GM12872 (cell line): ENCODE measurements at regions not wholly inside any gene's neighbourhood (a gene's known extent, or its start where the extent isn't known, plus 50 kb on each side); places are given as distances from the start of the nearest gene placed in this dataset.

Experiments
- CTCF ChIP-seq: IDR thresholded peaks from 3 replicates; pipeline ENCODE4 v1.5.1; 2011; ENCODE audit warnings: low read depth, mild to moderate bottlenecking, low read length, moderate library complexity; ENCODE audit not compliant: insufficient read depth

GRCh38 chr1:37130221-37130948, 96.1 kb upstream of the GRIK3 start:
- no peak for TF ChIP-seq CTCF

GRCh38 chr1:37131281-37131680, 97.0 kb upstream of the GRIK3 start:
- no peak for TF ChIP-seq CTCF

GRCh38 chr1:37133276-37134145, 99.2 kb upstream of the GRIK3 start:
- no peak for TF ChIP-seq CTCF

GRCh38 chr1:37134599-37134998, 100.3 kb upstream of the GRIK3 start:
- TF ChIP-seq CTCF: no peak

GRCh38 chr1:37135032-37135431, 100.7 kb upstream of the GRIK3 start:
- no peak for TF ChIP-seq CTCF

- no peak for TF ChIP-seq CTCF
Observed at GRCh38 chr1:37137014-37137413, 102.7 kb upstream of the GRIK3 start.

- no peak for TF ChIP-seq CTCF
Observed at GRCh38 chr1:37137601-37138000, 103.3 kb upstream of the GRIK3 start.
